A549 (cell line): ENCODE measurements at regions not wholly inside any gene's neighbourhood (a gene's known extent, or its start where the extent isn't known, plus 50 kb on each side); places are given as distances from the start of the nearest gene placed in this dataset.

ENCODE experiments used
- ATAC-seq, 2 experiments: fragments of 200-7000 bp in 1 of 2; fragments of >200 bp in 1 of 2; cut with Nextera tagmentation in 1 of 2; cut with Tn5 transposase in 1 of 2; 3 replicates each; pipeline versions ENCODE4 v1.8.0 to v1.9.1; 2018 to 2020; ENCODE audit warnings: mild to moderate bottlenecking in 1 of 2, moderate library complexity in 1 of 2
- CTCF ChIA-PET: fragments of 300-600 bp; sonication (Branson Sonifier 250); formaldehyde crosslinking; extraction: SDS; loops from one replicate; lab custom pipeline; 2021; ENCODE audit warnings: antibody characterized with exemption, inconsistent platforms; lab: Yijun Ruan, JAX
- POLR2A ChIA-PET: fragments of 350-600 bp; formaldehyde crosslinking; extraction: SDS; loops from one replicate; lab custom pipeline; 2021; ENCODE audit warnings: antibody characterized with exemption, inconsistent platforms; lab: Yijun Ruan, JAX
- DNase-seq, 2 experiments: peaks; one replicate each; pipeline versions ENCODE4 v3.0.0 to v3.0.0-alpha.2; 2011 to 2016; ENCODE audit warnings: low read depth in 1 of 2, low spot score in 1 of 2
- FAIRE-seq: peaks from 2 replicates; lab custom pipeline; 2011; peaks lifted over from hg19 to GRCh38; lab: Jason Lieb, UNC
- H3K27ac ChIP-seq, 2 experiments: fragments of >200 bp; sonication (Bioruptor Twin); formaldehyde crosslinking; 3 replicates each; pipeline ENCODE4 v1.5.1; 2016 to 2017
- H3K4me1 ChIP-seq: fragments of >200 bp; sonication (Bioruptor Twin); formaldehyde crosslinking; 3 replicates; pipeline ENCODE4 v1.6.1; 2016
- H3K4me2 ChIP-seq: fragments of >200 bp; sonication (Bioruptor Twin); formaldehyde crosslinking; 3 replicates; pipeline ENCODE4 v1.6.1; 2016
- H3K4me3 ChIP-seq: fragments of >200 bp; sonication (Bioruptor Twin); formaldehyde crosslinking; 3 replicates; pipeline ENCODE4 v1.5.1; 2016
- H3K9me3 ChIP-seq: fragments of >200 bp; sonication (Bioruptor Twin); formaldehyde crosslinking; 3 replicates; pipeline ENCODE4 v1.6.1; 2016
- BHLHE40 ChIP-seq: IDR thresholded peaks from 2 replicates; pipeline ENCODE4 v1.6.1; 2012; ENCODE audit warnings: low read depth, low read length, inconsistent platforms
- CBX8 ChIP-seq: fragments of 200-600 bp; sonication (generic); IDR thresholded peaks from 2 replicates; pipeline ENCODE4 v1.6.1; 2016
- CEBPB ChIP-seq, 2 experiments: fragments of >200 bp in 1 of 2; sonication (Bioruptor Twin) in 1 of 2; formaldehyde crosslinking in 1 of 2; IDR thresholded peaks; 2 replicates each; pipeline ENCODE4 v1.6.1; 2012 to 2016
- CHD2 ChIP-seq: fragments of 150-350 bp; IDR thresholded peaks from 2 replicates; pipeline ENCODE4 v1.6.1; 2014; ENCODE audit warnings: low read length; ENCODE audit not compliant: partially characterized antibody
- EHF ChIP-seq: fragments of 250-450 bp; sonication (Bioruptor Pico); IDR thresholded peaks from 2 replicates; pipeline ENCODE4 v1.5.0; 2020; ENCODE audit warnings: mild to moderate bottlenecking
- ESRRA ChIP-seq: fragments of 150-350 bp; IDR thresholded peaks from 2 replicates; pipeline ENCODE4 v1.6.1; 2014; ENCODE audit warnings: mild to moderate bottlenecking, low read length, borderline replicate concordance
- HMGXB4 ChIP-seq: fragments of 250-450 bp; sonication (Bioruptor Pico); IDR thresholded peaks from 2 replicates; pipeline ENCODE4 v1.5.0; 2021; ENCODE audit warnings: mild to moderate bottlenecking, moderate library complexity, borderline replicate concordance
- HOXB13 ChIP-seq: fragments of 250-450 bp; sonication (Bioruptor Pico); IDR thresholded peaks from 2 replicates; pipeline ENCODE4 v1.5.0; 2020; ENCODE audit warnings: low read depth, mild to moderate bottlenecking, moderate library complexity
- HOXB5 ChIP-seq: fragments of 250-450 bp; sonication (Bioruptor Pico); IDR thresholded peaks from 2 replicates; pipeline ENCODE4 v1.5.0; 2020; ENCODE audit warnings: mild to moderate bottlenecking, moderate library complexity
- JUNB ChIP-seq: fragments of >200 bp; sonication (Bioruptor Twin); formaldehyde crosslinking; IDR thresholded peaks from 2 replicates; pipeline ENCODE4 v1.6.1; 2016
- KDM1A ChIP-seq: fragments of 200-600 bp; sonication (generic); IDR thresholded peaks from 2 replicates; pipeline ENCODE4 v1.6.1; 2016; ENCODE audit warnings: low read depth, mild to moderate bottlenecking
- MAZ ChIP-seq: fragments of 150-350 bp; IDR thresholded peaks from 2 replicates; pipeline ENCODE4 v1.6.1; 2014; ENCODE audit warnings: antibody characterized with exemption, low read depth, low read length, borderline replicate concordance
- NFE2L2 ChIP-seq: fragments of 150-350 bp; conservative IDR thresholded peaks from 2 replicates; pipeline ENCODE4 v1.6.1; 2014; ENCODE audit warnings: low read length
- NPAS2 ChIP-seq: fragments of 250-450 bp; sonication (Bioruptor Pico); IDR thresholded peaks from 2 replicates; pipeline ENCODE4 v1.8.0; 2022; ENCODE audit warnings: mild to moderate bottlenecking, moderate library complexity, borderline replicate concordance
- NR3C1 ChIP-seq: fragments of >200 bp; sonication (Bioruptor Twin); formaldehyde crosslinking; IDR thresholded peaks from 3 replicates; pipeline ENCODE4 v1.6.1; 2017
- PHF8 ChIP-seq: fragments of 200-600 bp; sonication (generic); IDR thresholded peaks from 2 replicates; pipeline ENCODE4 v1.6.1; 2016; ENCODE audit warnings: low read depth, mild to moderate bottlenecking, antibody characterized with exemption, moderate library complexity, borderline replicate concordance
- POLR2AphosphoS2 ChIP-seq: conservative IDR thresholded peaks from 2 replicates; pipeline ENCODE4 v1.6.1; 2012; ENCODE audit warnings: low read length, improper control_type of control experiment, inconsistent platforms
- SMC3 ChIP-seq: fragments of >200 bp; sonication (Bioruptor Twin); formaldehyde crosslinking; IDR thresholded peaks from 3 replicates; pipeline ENCODE4 v1.6.1; 2018; ENCODE audit warnings: inconsistent platforms
- SREBF2 ChIP-seq: fragments of 450-650 bp; IDR thresholded peaks from 2 replicates; pipeline ENCODE4 v1.6.1; 2014; ENCODE audit warnings: mild to moderate bottlenecking, moderate library complexity
- TFCP2L1 ChIP-seq: fragments of 250-450 bp; sonication (Bioruptor Pico); IDR thresholded peaks from 2 replicates; pipeline ENCODE4 v1.5.0; 2021; ENCODE audit warnings: mild to moderate bottlenecking
- ZFP36 ChIP-seq: fragments of 450-650 bp; IDR thresholded peaks from 2 replicates; pipeline ENCODE4 v1.6.1; 2014; ENCODE audit warnings: borderline replicate concordance; ENCODE audit not compliant: partially characterized antibody
- ZNF302 ChIP-seq: fragments of 250-450 bp; sonication (Bioruptor Pico); IDR thresholded peaks from 2 replicates; pipeline ENCODE4 v1.9.0; 2021; ENCODE audit warnings: inconsistent platforms, mild to moderate bottlenecking, moderate library complexity
- WGBS: methylation state at CpG from one replicate; pipeline ENCODE4 v1.1.6; 2017; ENCODE audit errors: missing lambda C conversion rate; 5-methylcytosine and 5-hydroxymethylcytosine counted together
- TF ChIP-seq, protein P1 (sequence below): IDR thresholded peaks from 2 replicates; pipeline ENCODE4 v1.6.1; 2012; ENCODE audit warnings: low read depth, borderline replicate concordance
- TF ChIP-seq, protein P2 (sequence below): IDR thresholded peaks from 2 replicates; pipeline ENCODE4 v1.6.1; 2012
- TF ChIP-seq, protein P3 (sequence below): fragments of 150-350 bp; IDR thresholded peaks from 2 replicates; pipeline ENCODE4 v1.6.1; 2014; ENCODE audit warnings: low read depth, mild to moderate bottlenecking, low read length

GRCh38 chr1:181350131-181350530 is 133.2 kb upstream of the CACNA1E start:
- no peak for DNase-seq
- CTCF ChIA-PET: no interaction called here
- Histone ChIP-seq H3K4me3 (no peak overlapping the region), H3K27ac (no peak overlapping the region), H3K4me2 (no peak overlapping the region), H3K4me1 (no peaks in the 10 kb centered on the region), H3K9me3 (no peaks in the 10 kb centered on the region)
- FAIRE-seq: no peak
- POLR2A ChIA-PET: no interaction called here
- TF ChIP-seq, protein P1, sequence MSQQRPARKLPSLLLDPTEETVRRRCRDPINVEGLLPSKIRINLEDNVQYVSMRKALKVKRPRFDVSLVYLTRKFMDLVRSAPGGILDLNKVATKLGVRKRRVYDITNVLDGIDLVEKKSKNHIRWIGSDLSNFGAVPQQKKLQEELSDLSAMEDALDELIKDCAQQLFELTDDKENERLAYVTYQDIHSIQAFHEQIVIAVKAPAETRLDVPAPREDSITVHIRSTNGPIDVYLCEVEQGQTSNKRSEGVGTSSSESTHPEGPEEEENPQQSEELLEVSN: no peak
- TF ChIP-seq NPAS2: no peak
- no peak for TF ChIP-seq HMGXB4 (CRISPR knock-in tag)
- TF ChIP-seq KDM1A: no peak
- TF ChIP-seq PHF8: no peak
- TF ChIP-seq CEBPB (IDR thresholded peaks at IDR 0.05): no peak
- no peak for TF ChIP-seq NFE2L2
- TF ChIP-seq, protein P2, sequence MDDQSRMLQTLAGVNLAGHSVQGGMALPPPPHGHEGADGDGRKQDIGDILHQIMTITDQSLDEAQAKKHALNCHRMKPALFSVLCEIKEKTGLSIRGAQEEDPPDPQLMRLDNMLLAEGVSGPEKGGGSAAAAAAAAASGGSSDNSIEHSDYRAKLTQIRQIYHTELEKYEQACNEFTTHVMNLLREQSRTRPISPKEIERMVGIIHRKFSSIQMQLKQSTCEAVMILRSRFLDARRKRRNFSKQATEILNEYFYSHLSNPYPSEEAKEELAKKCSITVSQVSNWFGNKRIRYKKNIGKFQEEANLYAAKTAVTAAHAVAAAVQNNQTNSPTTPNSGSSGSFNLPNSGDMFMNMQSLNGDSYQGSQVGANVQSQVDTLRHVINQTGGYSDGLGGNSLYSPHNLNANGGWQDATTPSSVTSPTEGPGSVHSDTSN: no peak
- TF ChIP-seq POLR2AphosphoS2: no peak
- TF ChIP-seq CHD2: no peak
- TF ChIP-seq BHLHE40: no peak
- TF ChIP-seq, protein P3, sequence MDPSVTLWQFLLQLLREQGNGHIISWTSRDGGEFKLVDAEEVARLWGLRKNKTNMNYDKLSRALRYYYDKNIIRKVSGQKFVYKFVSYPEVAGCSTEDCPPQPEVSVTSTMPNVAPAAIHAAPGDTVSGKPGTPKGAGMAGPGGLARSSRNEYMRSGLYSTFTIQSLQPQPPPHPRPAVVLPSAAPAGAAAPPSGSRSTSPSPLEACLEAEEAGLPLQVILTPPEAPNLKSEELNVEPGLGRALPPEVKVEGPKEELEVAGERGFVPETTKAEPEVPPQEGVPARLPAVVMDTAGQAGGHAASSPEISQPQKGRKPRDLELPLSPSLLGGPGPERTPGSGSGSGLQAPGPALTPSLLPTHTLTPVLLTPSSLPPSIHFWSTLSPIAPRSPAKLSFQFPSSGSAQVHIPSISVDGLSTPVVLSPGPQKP: no peak
- no peak for ATAC-seq
- WGBS: 63% methylated on average over 7 of the region's 7 CpGs

GRCh38 chr1:181351740-181352139 is 131.6 kb upstream of the CACNA1E start:
- ChIA-PET CTCF (no interaction called here), POLR2A (no interaction called here)
- Histone ChIP-seq H3K27ac (no peak overlapping the region), H3K4me3 (no peak overlapping the region), H3K4me2 (no peak overlapping the region), H3K9me3 (no peaks in the 10 kb centered on the region), H3K4me1 (no peaks in the 10 kb centered on the region)
- no peak for FAIRE-seq
- DNase-seq: no peak
- 42% methylated on average over 3 of the region's 3 CpGs for WGBS
- ATAC-seq: no peak
- no peak for TF ChIP-seq HOXB5
- TF ChIP-seq, protein P3: no peak
- no peak for TF ChIP-seq PHF8
- TF ChIP-seq CBX8: no peak

- CTCF ChIA-PET: no interaction called here
- DNase-seq (no peak), FAIRE-seq (no peak), ATAC-seq (no peak)
- H3K27ac ChIP-seq: no peak overlapping the region
- H3K4me3 ChIP-seq: no peak overlapping the region
- H3K4me1 ChIP-seq: no peaks in the 10 kb centered on the region
- no peaks in the 10 kb centered on the region for H3K9me3 ChIP-seq
- 49% methylated on average over 4 of the region's 4 CpGs for WGBS
- POLR2A ChIA-PET: no interaction called here
- no peak overlapping the region for H3K4me2 ChIP-seq
- TF ChIP-seq CBX8 (no peak), ZNF302 (CRISPR knock-in tag) (no peak), NR3C1 (no peak), KDM1A (no peak), MAZ (no peak), SMC3 (no peak), EHF (CRISPR knock-in tag) (no peak), NPAS2 (no peak), SREBF2 (no peak), TFCP2L1 (CRISPR knock-in tag) (no peak), POLR2AphosphoS2 (no peak), JUNB (no peak), ESRRA (no peak), ZFP36 (no peak), HOXB13 (CRISPR knock-in tag) (no peak)
- TF ChIP-seq, protein P2: no peak
Measured at GRCh38 chr1:181352695-181353094, 130.6 kb upstream of the CACNA1E start.
